OCI-LY1 (cell line): ENCODE measurements at regions not wholly inside any gene's neighbourhood (a gene's known extent, or its start where the extent isn't known, plus 50 kb on each side); places are given as distances from the start of the nearest gene placed in this dataset.

Source experiments
- EZH2 ChIP-seq: fragments of 200-600 bp; sonication (generic), shearing (Covaris generic); IDR thresholded peaks from 2 replicates; pipeline ENCODE4 v1.8.0; 2017; ENCODE audit warnings: borderline replicate concordance, mixed run types, mild to moderate bottlenecking, antibody characterized with exemption, low read length, moderate library complexity, mixed read lengths
- TF ChIP-seq, protein P1 (sequence below): fragments of 200-600 bp; sonication (generic), shearing (Covaris generic); IDR thresholded peaks from 2 replicates; pipeline ENCODE4 v1.5.1; 2017; ENCODE audit warnings: mild to moderate bottlenecking, antibody characterized with exemption, low read length, moderate library complexity, mixed read lengths

DNA sequence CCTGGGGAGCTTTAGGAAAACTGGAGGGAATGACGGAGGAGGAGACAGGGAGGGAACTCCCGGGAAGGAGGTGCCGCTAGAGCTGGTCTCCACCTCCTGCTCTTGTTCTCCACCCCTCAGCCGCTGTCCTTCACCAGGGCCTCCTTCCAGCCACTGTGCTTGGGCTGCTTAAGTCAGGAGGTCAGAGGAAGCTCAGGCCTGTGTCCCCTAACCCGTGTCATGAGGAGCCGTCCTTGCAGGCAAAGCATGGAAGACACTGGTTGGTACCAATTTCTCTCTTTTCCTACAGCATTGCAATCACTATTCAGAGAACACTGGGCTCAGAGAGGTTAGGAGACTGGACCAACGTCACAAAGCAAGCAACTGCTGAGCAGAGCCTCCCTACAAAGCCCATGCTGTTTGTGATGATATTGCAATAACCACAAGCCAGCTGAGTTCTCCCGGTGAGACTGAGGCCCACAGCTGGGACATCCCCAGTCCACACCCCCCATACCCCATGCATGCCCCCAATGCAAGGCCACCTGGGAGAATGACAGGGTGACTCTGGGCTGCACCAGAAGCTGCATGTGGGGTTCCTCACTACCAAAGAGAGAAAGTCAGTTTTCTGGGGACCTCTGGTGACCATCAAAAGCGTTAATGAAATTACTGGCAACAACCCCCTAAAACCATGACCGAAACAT is 427.5 kb downstream of the NPHP4 start:
- TF ChIP-seq, protein P1, sequence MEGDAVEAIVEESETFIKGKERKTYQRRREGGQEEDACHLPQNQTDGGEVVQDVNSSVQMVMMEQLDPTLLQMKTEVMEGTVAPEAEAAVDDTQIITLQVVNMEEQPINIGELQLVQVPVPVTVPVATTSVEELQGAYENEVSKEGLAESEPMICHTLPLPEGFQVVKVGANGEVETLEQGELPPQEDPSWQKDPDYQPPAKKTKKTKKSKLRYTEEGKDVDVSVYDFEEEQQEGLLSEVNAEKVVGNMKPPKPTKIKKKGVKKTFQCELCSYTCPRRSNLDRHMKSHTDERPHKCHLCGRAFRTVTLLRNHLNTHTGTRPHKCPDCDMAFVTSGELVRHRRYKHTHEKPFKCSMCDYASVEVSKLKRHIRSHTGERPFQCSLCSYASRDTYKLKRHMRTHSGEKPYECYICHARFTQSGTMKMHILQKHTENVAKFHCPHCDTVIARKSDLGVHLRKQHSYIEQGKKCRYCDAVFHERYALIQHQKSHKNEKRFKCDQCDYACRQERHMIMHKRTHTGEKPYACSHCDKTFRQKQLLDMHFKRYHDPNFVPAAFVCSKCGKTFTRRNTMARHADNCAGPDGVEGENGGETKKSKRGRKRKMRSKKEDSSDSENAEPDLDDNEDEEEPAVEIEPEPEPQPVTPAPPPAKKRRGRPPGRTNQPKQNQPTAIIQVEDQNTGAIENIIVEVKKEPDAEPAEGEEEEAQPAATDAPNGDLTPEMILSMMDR, result no peak
- TF ChIP-seq EZH2, result no peak
